CD14-positive monocyte (primary cell): ENCODE measurements at regions not wholly inside any gene's neighbourhood (a gene's known extent, or its start where the extent isn't known, plus 50 kb on each side); places are given as distances from the start of the nearest gene placed in this dataset.
"Not testable (repeated sequence)": the region's sequence is repeated elsewhere in the genome, so short reads cannot be mapped to it uniquely, and the experiment has no call there.

Experiments
- DNase-seq, 3 donors: peaks; one replicate each; pipeline ENCODE4 v3.0.0-alpha.2; 2011 to 2022
- H2AFZ ChIP-seq: 2 replicates; pipeline ENCODE4 v1.6.0; 2012; ENCODE audit warnings: mild to moderate bottlenecking, low read depth, low read length, inconsistent platforms; ENCODE audit not compliant: insufficient read depth, poor library complexity, severe bottlenecking
- H3K27ac ChIP-seq, 2 donors: 1 replicate in 1 of 2; 2 replicates in 1 of 2; pipeline ENCODE4 v1.5.1; 2012 to 2013; ENCODE audit warnings: low read length in 2 of 2, control low read depth in 1 of 2, inconsistent platforms in 1 of 2, low read depth in 1 of 2, mild to moderate bottlenecking in 1 of 2
- H3K27me3 ChIP-seq, 2 donors: one replicate each; pipeline versions ENCODE4 v1.6.0 to v1.6.1; 2011 to 2013; ENCODE audit warnings: low read length in 2 of 2; ENCODE audit not compliant: control insufficient read depth in 2 of 2, insufficient read depth in 2 of 2
- H3K36me3 ChIP-seq, 2 donors: replicated peaks in 1 of 2; 1 replicate in 1 of 2; 2 replicates in 1 of 2; pipeline versions ENCODE4 v1.5.1 to v1.6.1; 2012 to 2013; ENCODE audit warnings: low read length in 2 of 2, control low read depth in 1 of 2, inconsistent platforms in 1 of 2, mild to moderate bottlenecking in 1 of 2; ENCODE audit not compliant: insufficient read depth in 2 of 2, control insufficient read depth in 1 of 2
- H3K4me1 ChIP-seq, 2 donors: 1 replicate in 1 of 2; 2 replicates in 1 of 2; pipeline versions ENCODE4 v1.5.1 to v1.6.1; 2012 to 2013; ENCODE audit warnings: low read length in 2 of 2, control low read depth in 1 of 2, inconsistent platforms in 1 of 2, mild to moderate bottlenecking in 1 of 2, moderate library complexity in 1 of 2; ENCODE audit not compliant: insufficient read depth in 2 of 2, control insufficient read depth in 1 of 2
- H3K4me2 ChIP-seq: replicated peaks from 2 replicates; pipeline ENCODE3; 2012; ENCODE audit warnings: low read length, moderate library complexity, mild to moderate bottlenecking; ENCODE audit not compliant: poor library complexity, severe bottlenecking; ENCODE audit errors: extremely low read depth
- H3K4me3 ChIP-seq, 3 experiments: fragments of 200-600 bp in 1 of 3; sonication (generic) in 1 of 3; replicated peaks in 1 of 3; 1 replicate in 2 of 3; 2 replicates in 1 of 3; pipeline ENCODE4 v1.5.1; 2011 to 2013; ENCODE audit warnings: low read length in 3 of 3, mild to moderate bottlenecking in 3 of 3, control low read depth in 2 of 3, low read depth in 2 of 3, inconsistent platforms in 1 of 3, moderate library complexity in 1 of 3
- H3K79me2 ChIP-seq: 2 replicates; pipeline ENCODE4 v1.6.0; 2012; ENCODE audit warnings: mild to moderate bottlenecking, control low read depth, inconsistent platforms, low read length, moderate library complexity; ENCODE audit not compliant: insufficient read depth
- H3K9ac ChIP-seq: 2 replicates; pipeline ENCODE4 v1.6.0; 2017; ENCODE audit warnings: low read length, mild to moderate bottlenecking; ENCODE audit not compliant: insufficient read depth, poor library complexity, severe bottlenecking
- H3K9me3 ChIP-seq, 2 donors: replicated peaks in 1 of 2; 1 replicate in 1 of 2; 2 replicates in 1 of 2; pipeline versions ENCODE4 v1.5.1 to v1.6.1; 2012 to 2013; ENCODE audit warnings: low read length in 2 of 2, control low read depth in 1 of 2; ENCODE audit not compliant: control insufficient read depth in 1 of 2, insufficient read depth in 1 of 2
- H4K20me1 ChIP-seq: 2 replicates; pipeline ENCODE4 v1.6.0; 2012; ENCODE audit warnings: mild to moderate bottlenecking, low read length, control low read depth, moderate library complexity; ENCODE audit not compliant: insufficient read depth
- H3K27ac Mint-ChIP-seq, 7 donors: one replicate each; pipeline ENCODE4 v1.8.0; 2020; ENCODE audit warnings: mild to moderate bottlenecking in 7 of 7, mixed read lengths in 7 of 7, moderate library complexity in 6 of 7, inconsistent platforms in 2 of 7
- H3K27me3 Mint-ChIP-seq, 3 donors: one replicate each; pipeline ENCODE4 v1.8.0; 2021 to 2022; ENCODE audit warnings: low read depth in 3 of 3, mild to moderate bottlenecking in 3 of 3, mixed read lengths in 3 of 3, moderate library complexity in 3 of 3, inconsistent platforms in 1 of 3
- H3K36me3 Mint-ChIP-seq, 2 donors: one replicate each; pipeline ENCODE4 v1.8.0; 2020; ENCODE audit warnings: mixed read lengths in 2 of 2, inconsistent platforms in 1 of 2, mild to moderate bottlenecking in 1 of 2
- H3K4me1 Mint-ChIP-seq: one replicate; pipeline ENCODE4 v1.8.0; 2020; ENCODE audit warnings: mild to moderate bottlenecking, mixed read lengths
- H3K4me3 Mint-ChIP-seq, 2 donors: one replicate each; pipeline ENCODE4 v1.8.0; 2020; ENCODE audit warnings: mild to moderate bottlenecking in 2 of 2, mixed read lengths in 2 of 2, moderate library complexity in 1 of 2
- H3K9me3 Mint-ChIP-seq, 7 donors: one replicate each; pipeline ENCODE4 v1.8.0; 2020 to 2022; ENCODE audit warnings: mixed read lengths in 7 of 7, mild to moderate bottlenecking in 6 of 7, moderate library complexity in 6 of 7, inconsistent platforms in 2 of 7
- WGBS: methylation state at CpG from one replicate; pipeline ENCODE4 v1.1.5; 2013; ENCODE audit warnings: missing lambda C conversion rate; ENCODE audit not compliant: insufficient coverage; 5-methylcytosine and 5-hydroxymethylcytosine counted together
- intact Hi-C, 2 donors: fragments of 100-400 bp; cut with micrococcal nuclease; formaldehyde crosslinking; loops; one replicate each; pipeline versions ENCODE4 v1.15.0 to v1.15.1; 2023
- TF ChIP-seq, protein P1 (sequence below): fragments of 200-600 bp; IDR thresholded peaks from one replicate; pipeline ENCODE4 v1.8.0; 2022; ENCODE audit warnings: antibody characterized with exemption, mild to moderate bottlenecking

GRCh38 chr2:16235747-16236146, 295.4 kb downstream of the MYCN start:
- peaks cover 0 to 5% (median 0%) of the 10 kb centered on the region in 7 donors for H3K9me3 Mint-ChIP-seq
- no peaks in the 10 kb centered on the region for H3K36me3 Mint-ChIP-seq
- no peak overlapping the region for H3K4me2 ChIP-seq
- no peak overlapping the region for H3K9ac ChIP-seq
- no peaks in the 10 kb centered on the region for H3K4me1 ChIP-seq
- no peak overlapping the region for H3K27ac Mint-ChIP-seq
- TF ChIP-seq, protein P1, sequence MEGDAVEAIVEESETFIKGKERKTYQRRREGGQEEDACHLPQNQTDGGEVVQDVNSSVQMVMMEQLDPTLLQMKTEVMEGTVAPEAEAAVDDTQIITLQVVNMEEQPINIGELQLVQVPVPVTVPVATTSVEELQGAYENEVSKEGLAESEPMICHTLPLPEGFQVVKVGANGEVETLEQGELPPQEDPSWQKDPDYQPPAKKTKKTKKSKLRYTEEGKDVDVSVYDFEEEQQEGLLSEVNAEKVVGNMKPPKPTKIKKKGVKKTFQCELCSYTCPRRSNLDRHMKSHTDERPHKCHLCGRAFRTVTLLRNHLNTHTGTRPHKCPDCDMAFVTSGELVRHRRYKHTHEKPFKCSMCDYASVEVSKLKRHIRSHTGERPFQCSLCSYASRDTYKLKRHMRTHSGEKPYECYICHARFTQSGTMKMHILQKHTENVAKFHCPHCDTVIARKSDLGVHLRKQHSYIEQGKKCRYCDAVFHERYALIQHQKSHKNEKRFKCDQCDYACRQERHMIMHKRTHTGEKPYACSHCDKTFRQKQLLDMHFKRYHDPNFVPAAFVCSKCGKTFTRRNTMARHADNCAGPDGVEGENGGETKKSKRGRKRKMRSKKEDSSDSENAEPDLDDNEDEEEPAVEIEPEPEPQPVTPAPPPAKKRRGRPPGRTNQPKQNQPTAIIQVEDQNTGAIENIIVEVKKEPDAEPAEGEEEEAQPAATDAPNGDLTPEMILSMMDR, result no peak
- no CpG with 5 or more reads among the region's 1 CpG for WGBS
- no peak overlapping the region for H2AFZ ChIP-seq
- H3K4me3 Mint-ChIP-seq, result no peak overlapping the region
- intact Hi-C loops, result no loop called here
- H3K36me3 ChIP-seq, result no peaks in the 10 kb centered on the region
- H4K20me1 ChIP-seq, result no peaks in the 10 kb centered on the region
- DNase-seq, result no peak
- H3K27ac ChIP-seq, result no peak overlapping the region
- no peaks in the 10 kb centered on the region for H3K79me2 ChIP-seq
- H3K9me3 ChIP-seq, result no peaks in the 10 kb centered on the region
- peaks cover 0 to 2% (median 2%) of the 10 kb centered on the region in 3 donors for H3K27me3 Mint-ChIP-seq
- H3K27me3 ChIP-seq, result no peaks in the 10 kb centered on the region
- no peak overlapping the region for H3K4me3 ChIP-seq
- H3K4me1 Mint-ChIP-seq, result no peaks in the 10 kb centered on the region

- H3K4me1 Mint-ChIP-seq, H3K4me3 Mint-ChIP-seq, H2AFZ ChIP-seq, DNase-seq, H3K36me3 ChIP-seq, H3K27ac ChIP-seq, H3K9ac ChIP-seq, H3K27me3 Mint-ChIP-seq, H3K4me3 ChIP-seq, H3K4me1 ChIP-seq, H4K20me1 ChIP-seq, H3K9me3 ChIP-seq, H3K4me2 ChIP-seq, H3K27me3 ChIP-seq, H3K9me3 Mint-ChIP-seq, H3K36me3 Mint-ChIP-seq, intact Hi-C loops, H3K79me2 ChIP-seq, H3K27ac Mint-ChIP-seq: not testable (repeated sequence)
- WGBS, result 97% methylated on average over 16 of the region's 20 CpGs
Measured at GRCh38 chr2:16235291-16235690, 294.9 kb downstream of the MYCN start.
